Sigmoid colon (tissue), 6 donors: ENCODE measurements at regions not wholly inside any gene's neighbourhood (a gene's known extent, or its start where the extent isn't known, plus 50 kb on each side); places are given as distances from the start of the nearest gene placed in this dataset.

Experiments
- DNase-seq: peaks from one replicate; pipeline ENCODE4 v3.0.0-alpha.2; 2019
- H3K27ac ChIP-seq, 4 donors: fragments of 200-600 bp; sonication (generic); one replicate each; pipeline ENCODE4 v1.5.1; 2016 to 2019; ENCODE audit warnings: mild to moderate bottlenecking in 1 of 4
- H3K27me3 ChIP-seq, 3 donors: fragments of 200-600 bp; sonication (generic); one replicate each; pipeline ENCODE4 v1.5.1; 2019; ENCODE audit warnings: mild to moderate bottlenecking in 1 of 3
- H3K36me3 ChIP-seq, 4 donors: fragments of 200-600 bp; sonication (generic); one replicate each; pipeline ENCODE4 v1.5.1; 2016 to 2019
- H3K4me1 ChIP-seq, 4 donors: fragments of 200-600 bp; sonication (generic); one replicate each; pipeline ENCODE4 v1.5.1; 2017 to 2019
- H3K4me3 ChIP-seq, 4 donors: fragments of 200-600 bp; sonication (generic); one replicate each; pipeline ENCODE4 v1.5.1; 2017 to 2019; ENCODE audit warnings: mild to moderate bottlenecking in 2 of 4, moderate library complexity in 1 of 4
- H3K9me3 ChIP-seq, 4 donors: fragments of 200-600 bp in 3 of 4; sonication (generic) in 3 of 4; one replicate each; pipeline versions ENCODE4 v1.5.1 to v1.6.1; 2013 to 2019
- EP300 ChIP-seq, 4 donors: sonication (generic); formaldehyde crosslinking; IDR thresholded peaks; one replicate each; pipeline ENCODE4 v1.6.1; 2017; ENCODE audit warnings: antibody characterized with exemption in 4 of 4
- POLR2A ChIP-seq, 2 donors: fragments of 450-650 bp; IDR thresholded peaks; one replicate each; pipeline ENCODE4 v1.6.1; 2016; ENCODE audit warnings: antibody characterized with exemption in 2 of 2, mild to moderate bottlenecking in 2 of 2, moderate library complexity in 2 of 2
- POLR2AphosphoS5 ChIP-seq, 4 donors: sonication (generic); formaldehyde crosslinking; IDR thresholded peaks; one replicate each; pipeline ENCODE4 v1.6.1; 2017; ENCODE audit warnings: antibody characterized with exemption in 4 of 4
- WGBS, 2 donors: extraction: QIAGEN DNeasy Blood & Tissue Kit; methylation state at CpG; one replicate each; pipeline ENCODE4 v1.1.7; 2013; 5-methylcytosine and 5-hydroxymethylcytosine counted together
- intact Hi-C: fragments of 100-400 bp; cut with DNase I; formaldehyde crosslinking; loops from one replicate; pipeline ENCODE4 v1.15.1; 2023
- TF ChIP-seq, protein P1 (sequence below), 4 experiments: fragments of 450-650 bp in 3 of 4; fragments of 200-600 bp in 1 of 4; IDR thresholded peaks; one replicate each; pipeline ENCODE4 v1.5.1; 2016 to 2019; ENCODE audit warnings: antibody characterized with exemption in 4 of 4, mild to moderate bottlenecking in 3 of 4, moderate library complexity in 2 of 4
- donor health status: healthy with polysubstance abuse.
- donor health status: healthy.

DNA sequence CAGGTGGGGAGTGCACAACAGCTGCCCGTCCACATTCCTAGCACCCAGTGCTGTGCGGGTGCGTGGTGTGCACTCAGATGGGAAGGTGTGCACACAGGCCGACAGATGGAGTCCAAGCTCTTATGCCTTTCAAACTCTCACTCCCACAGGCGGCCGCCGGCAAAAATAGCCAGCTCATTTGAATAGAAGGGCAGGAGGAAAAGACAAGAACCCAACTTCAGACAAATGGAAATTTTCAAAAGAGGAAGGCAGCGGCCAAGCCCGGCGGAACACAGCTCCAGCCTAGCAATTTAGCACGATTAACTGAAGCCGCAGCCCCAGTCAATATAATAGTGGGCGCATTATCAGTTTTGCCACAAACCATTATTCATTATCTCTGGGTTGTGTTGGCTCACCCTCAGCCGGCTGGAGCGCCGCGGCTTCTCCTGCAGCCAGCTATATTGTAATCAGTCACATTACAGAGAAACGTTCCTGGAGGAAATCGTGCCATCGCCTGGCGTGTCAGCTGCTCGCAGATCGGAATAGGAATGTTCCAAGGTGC is 103.9 kb upstream of the SEC14L1 start:
- Histone ChIP-seq H3K4me3 (no peak overlapping the region), H3K4me1 (no peaks in the 10 kb centered on the region), H3K9me3 (peaks cover under 1 to 5% (median 4%) of the 10 kb centered on the region in 4 donors), H3K27ac (no peak overlapping the region), H3K27me3 (peaks cover 0 to 17% (median 0%) of the 10 kb centered on the region in 3 donors), H3K36me3 (no peaks in the 10 kb centered on the region)
- 42 to 64% methylated on average over 23 of the region's 23 CpGs for WGBS, 2 donors
- no peak for DNase-seq
- no peak for TF ChIP-seq POLR2A (IDR thresholded peaks at IDR 0.05)
- no peak for TF ChIP-seq EP300 (IDR thresholded peaks at IDR 0.05)
- no peak for TF ChIP-seq POLR2AphosphoS5 (IDR thresholded peaks at IDR 0.05)
- TF ChIP-seq, protein P1, sequence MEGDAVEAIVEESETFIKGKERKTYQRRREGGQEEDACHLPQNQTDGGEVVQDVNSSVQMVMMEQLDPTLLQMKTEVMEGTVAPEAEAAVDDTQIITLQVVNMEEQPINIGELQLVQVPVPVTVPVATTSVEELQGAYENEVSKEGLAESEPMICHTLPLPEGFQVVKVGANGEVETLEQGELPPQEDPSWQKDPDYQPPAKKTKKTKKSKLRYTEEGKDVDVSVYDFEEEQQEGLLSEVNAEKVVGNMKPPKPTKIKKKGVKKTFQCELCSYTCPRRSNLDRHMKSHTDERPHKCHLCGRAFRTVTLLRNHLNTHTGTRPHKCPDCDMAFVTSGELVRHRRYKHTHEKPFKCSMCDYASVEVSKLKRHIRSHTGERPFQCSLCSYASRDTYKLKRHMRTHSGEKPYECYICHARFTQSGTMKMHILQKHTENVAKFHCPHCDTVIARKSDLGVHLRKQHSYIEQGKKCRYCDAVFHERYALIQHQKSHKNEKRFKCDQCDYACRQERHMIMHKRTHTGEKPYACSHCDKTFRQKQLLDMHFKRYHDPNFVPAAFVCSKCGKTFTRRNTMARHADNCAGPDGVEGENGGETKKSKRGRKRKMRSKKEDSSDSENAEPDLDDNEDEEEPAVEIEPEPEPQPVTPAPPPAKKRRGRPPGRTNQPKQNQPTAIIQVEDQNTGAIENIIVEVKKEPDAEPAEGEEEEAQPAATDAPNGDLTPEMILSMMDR (IDR thresholded peaks at IDR 0.05) = no peak
- intact Hi-C loops = no loop called here

DNA sequence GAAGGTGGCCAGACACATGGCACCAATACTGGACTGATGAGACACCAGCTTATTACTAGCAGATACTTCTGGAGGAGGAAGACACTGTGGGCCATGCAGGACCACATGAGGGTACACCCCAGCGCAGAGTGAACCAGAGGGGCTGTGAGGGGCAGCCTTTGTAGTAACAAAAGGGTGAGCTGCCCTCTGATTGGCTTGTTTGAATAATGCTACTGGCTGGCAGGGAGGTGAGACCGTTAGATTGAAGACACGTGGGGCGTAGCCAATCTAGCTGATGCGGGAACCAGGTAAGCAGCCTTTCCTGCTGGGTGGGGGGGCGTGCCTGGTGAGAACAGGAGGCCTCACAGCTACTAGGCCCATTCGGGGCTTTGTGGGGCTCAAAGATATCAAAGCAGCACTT is 102.8 kb upstream of the SEC14L1 start:
- TF ChIP-seq POLR2AphosphoS5 (IDR thresholded peaks at IDR 0.05) (no peak), EP300 (IDR thresholded peaks at IDR 0.05) (no peak)
- TF ChIP-seq, protein P1 (IDR thresholded peaks at IDR 0.05) = no peak
- H3K27ac ChIP-seq = no peak overlapping the region
- H3K36me3 ChIP-seq = no peaks in the 10 kb centered on the region
- peaks cover 0 to 17% (median 0%) of the 10 kb centered on the region in 3 donors for H3K27me3 ChIP-seq
- WGBS, 2 donors = 55 to 77% methylated on average over 7 of the region's 7 CpGs
- no peaks in the 10 kb centered on the region for H3K9me3 ChIP-seq
- intact Hi-C loops = no loop called here
- DNase-seq = no peak
- H3K4me3 ChIP-seq = no peak overlapping the region
- no peaks in the 10 kb centered on the region for H3K4me1 ChIP-seq

DNA sequence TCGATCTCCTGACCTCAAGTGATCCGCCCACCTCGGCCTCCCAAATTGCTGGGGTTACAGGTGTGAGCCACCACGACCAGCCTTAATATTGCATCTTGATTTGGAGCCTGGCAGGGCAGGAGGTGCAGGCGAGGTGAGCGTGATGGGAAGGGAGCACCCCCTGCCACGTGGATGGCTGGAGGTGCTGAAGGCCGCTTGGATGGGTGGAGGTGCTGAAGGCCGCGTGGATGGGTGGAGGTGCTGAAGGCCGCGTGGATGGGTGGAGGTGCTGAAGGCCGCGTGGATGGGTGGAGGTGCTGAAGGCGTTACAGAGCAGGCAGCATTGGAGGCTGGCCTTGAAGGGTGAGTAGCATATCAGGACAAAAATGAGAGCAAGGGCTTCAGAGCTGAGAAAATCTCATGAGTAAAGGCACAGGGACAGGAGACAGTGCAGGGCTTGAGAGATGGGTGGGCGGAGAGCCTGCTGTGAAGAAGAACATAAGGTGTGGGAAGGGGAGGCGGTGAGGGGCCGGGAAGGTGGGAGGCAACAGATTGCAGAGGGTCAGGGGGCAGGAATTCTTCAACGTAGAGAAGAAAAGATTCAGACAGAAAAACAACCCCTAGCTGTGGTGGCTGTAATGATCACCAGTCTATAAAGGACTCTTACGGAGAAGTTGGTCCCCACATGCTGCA is 101.7 kb upstream of the SEC14L1 start:
- H3K36me3 ChIP-seq = no peaks in the 10 kb centered on the region
- peaks cover 0 to 17% (median 0%) of the 10 kb centered on the region in 3 donors for H3K27me3 ChIP-seq
- no peak overlapping the region for H3K4me3 ChIP-seq
- TF ChIP-seq, protein P1 (IDR thresholded peaks at IDR 0.05) = no peak
- TF ChIP-seq POLR2AphosphoS5 (IDR thresholded peaks at IDR 0.05) (no peak), EP300 (IDR thresholded peaks at IDR 0.05) (no peak), POLR2A (IDR thresholded peaks at IDR 0.05) (no peak)
- intact Hi-C loops = no loop called here
- no peaks in the 10 kb centered on the region for H3K4me1 ChIP-seq
- H3K27ac ChIP-seq = no peak overlapping the region
- WGBS, 2 donors = 62 to 84% methylated on average over 20 of the region's 20 CpGs
- H3K9me3 ChIP-seq = no peaks in the 10 kb centered on the region
- no peak for DNase-seq

DNA sequence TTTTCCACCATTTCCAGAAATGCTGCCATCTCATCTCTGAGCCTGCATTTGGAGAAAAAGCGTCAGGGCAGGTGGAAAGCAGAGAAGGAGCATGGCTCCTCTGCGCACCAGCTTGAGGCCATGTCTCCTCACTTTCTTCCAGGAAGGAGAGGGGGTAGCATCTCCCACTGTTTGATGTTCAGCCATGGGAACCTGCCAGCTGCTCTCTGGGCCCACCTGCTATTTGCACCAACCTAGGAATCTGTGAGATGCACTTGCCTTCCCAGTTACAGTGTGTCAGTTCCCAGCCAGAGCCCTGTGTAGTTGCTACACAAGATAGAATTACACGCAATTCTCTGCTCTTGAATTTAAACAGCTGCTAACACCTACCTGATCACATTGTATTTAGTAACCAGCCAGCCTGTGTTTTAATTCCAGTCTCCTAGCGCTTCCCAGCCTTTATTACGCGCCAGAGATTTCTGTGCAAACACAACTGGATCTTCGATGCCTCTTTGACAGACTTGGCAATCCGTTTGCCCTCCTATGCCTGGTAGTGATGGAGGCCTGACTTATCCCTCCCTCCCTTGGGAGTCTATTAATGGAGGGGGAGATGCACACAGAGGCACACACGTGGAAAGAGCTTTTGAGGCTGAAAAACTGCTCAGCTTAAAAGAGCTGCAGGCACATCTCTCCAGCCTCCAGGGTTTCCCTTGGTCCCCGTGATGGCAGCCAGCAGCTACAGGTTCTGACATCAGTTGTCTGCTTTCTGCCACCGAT is 98.1 kb upstream of the SEC14L1 start:
- 54 to 76% methylated on average over 11 of the region's 11 CpGs for WGBS, 2 donors
- Histone ChIP-seq H3K4me1 (no peaks in the 10 kb centered on the region), H3K4me3 (no peak overlapping the region), H3K27me3 (peaks cover 0 to 6% (median 0%) of the 10 kb centered on the region in 3 donors), H3K36me3 (no peaks in the 10 kb centered on the region), H3K9me3 (no peaks in the 10 kb centered on the region), H3K27ac (no peak overlapping the region)
- TF ChIP-seq EP300 (IDR thresholded peaks at IDR 0.05) (no peak), POLR2AphosphoS5 (IDR thresholded peaks at IDR 0.05) (no peak), POLR2A (IDR thresholded peaks at IDR 0.05) (no peak)
- TF ChIP-seq, protein P1 (IDR thresholded peaks at IDR 0.05) = no peak
- intact Hi-C loops = no loop called here
- DNase-seq = no peak
